HuH-7 (cell line): ENCODE measurements at regions not wholly inside any gene's neighbourhood (a gene's known extent, or its start where the extent isn't known, plus 50 kb on each side); places are given as distances from the start of the nearest gene placed in this dataset.

Source experiments
- DNase-seq: peaks from one replicate; pipeline ENCODE4 v3.0.0; 2011; ENCODE audit warnings: low spot score

- no peak for DNase-seq
These were observed 220.6 kb upstream of the RGS6 start for GRCh38 chr14:71711619-71712018.

GRCh38 chr14:71712478-71712877 is 219.8 kb upstream of the RGS6 start:
- no peak for DNase-seq

DNA sequence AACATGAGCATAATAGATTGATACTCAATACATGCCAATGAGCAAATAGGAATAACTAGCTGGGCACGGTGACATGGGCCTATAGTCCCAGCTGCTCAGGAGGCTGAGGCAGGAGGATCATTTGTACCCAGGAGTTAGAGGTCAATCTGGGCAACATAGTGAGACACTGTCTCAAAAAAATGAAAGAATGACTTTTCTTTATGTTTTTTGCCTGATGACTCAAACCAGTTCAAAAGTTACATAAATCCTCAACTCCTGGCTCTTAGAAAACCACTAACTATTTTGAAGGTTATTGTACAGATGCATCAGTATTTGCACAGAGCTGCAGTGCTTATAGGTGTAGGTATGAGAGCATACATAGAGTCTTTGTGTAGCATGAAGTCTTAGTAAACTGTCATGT is 219.2 kb upstream of the RGS6 start:
- DNase-seq: no peak

DNA sequence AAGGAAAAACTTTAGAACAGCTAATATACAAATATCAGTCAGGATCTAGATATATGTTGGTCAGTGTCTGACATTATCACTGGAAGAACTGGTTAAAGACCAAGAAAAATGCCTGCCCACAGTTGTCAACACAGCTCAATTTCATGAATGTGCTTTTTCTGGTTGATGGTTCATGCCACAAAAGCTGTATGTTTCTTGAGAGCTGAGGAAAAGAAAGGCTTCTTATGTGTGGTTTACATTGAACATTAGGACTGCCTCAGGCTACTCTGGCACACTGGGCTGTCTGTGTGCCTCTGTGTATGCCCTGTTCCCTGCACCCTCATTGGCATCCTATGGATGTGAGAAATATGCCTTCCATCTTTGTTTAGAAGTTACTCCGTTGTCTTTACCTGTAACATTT is 218.8 kb upstream of the RGS6 start:
- no peak for DNase-seq

DNA sequence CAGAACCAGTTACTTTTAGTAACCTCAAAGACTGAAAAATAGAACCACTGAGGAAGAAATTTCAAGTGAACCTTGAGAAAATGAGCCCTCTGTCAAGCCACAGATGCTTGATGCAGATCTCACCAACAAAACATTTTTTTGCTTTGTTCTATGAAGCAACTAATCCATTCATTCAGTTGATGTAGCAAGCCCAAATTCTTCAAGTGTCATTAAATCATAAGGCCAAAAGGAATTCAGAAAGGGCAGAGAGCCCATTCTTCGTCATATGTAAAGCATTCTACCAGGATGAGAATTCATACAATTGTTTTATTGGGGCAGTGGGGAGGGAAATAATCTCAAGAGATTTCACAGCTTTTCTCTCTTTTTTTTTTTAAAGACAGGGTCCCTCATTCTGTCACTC is 218.0 kb upstream of the RGS6 start:
- no peak for DNase-seq

GRCh38 chr14:71716041-71716772 is 216.0 kb upstream of the RGS6 start:
- no peak for DNase-seq

- peak; percentile 51 for DNase-seq
These were observed 211.1 kb upstream of the RGS6 start for GRCh38 chr14:71720978-71721624.

- no peak for DNase-seq
These were observed 210.4 kb upstream of the RGS6 start for GRCh38 chr14:71721791-71722190.

DNA sequence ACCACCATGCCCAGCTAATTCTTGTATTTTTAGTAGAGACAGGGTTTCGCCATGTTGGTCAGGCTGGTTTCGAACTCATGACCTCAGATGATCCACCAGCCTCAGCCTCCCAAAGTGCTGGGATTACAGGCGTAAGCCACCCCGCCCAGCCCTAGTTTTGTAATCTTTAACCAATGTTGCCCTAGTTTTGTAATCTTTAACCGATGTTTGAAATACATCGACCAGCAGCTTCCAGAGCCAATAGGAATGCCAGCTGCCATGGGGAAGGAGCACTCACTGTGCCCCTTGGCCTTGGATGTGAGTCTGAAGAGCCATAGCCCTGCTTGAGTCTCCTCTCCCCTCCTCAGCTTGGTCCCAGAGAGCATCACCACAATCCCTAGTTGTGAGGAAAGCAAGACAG is 209.3 kb upstream of the RGS6 start:
- DNase-seq: no peak

GRCh38 chr14:71725922-71726579 is 206.2 kb upstream of the RGS6 start:
- DNase-seq: no peak

DNA sequence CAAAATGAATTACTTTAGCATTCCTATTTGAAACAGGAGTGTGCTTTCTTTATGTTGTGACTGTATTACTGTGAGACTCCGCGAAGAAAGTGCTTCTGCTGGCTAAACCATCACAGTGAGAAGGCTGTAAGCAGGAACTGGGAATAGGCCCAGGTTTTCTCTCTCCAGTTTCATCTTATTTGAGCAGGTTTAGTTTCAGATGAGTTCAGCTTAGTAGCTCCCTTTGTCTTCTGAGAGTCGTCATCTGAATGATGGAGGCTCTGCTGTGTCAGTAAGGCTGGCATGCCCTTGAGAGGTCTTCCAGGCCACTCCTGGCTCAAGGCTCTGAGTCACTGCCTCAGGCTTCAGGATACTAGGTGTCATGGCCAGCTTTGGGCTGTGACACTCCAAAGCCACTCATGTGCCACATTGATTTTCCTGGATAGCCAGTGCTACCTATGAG is 205.6 kb upstream of the RGS6 start:
- DNase-seq: no peak

- no peak for DNase-seq
These were observed 203.8 kb upstream of the RGS6 start for GRCh38 chr14:71728386-71728785.

DNA sequence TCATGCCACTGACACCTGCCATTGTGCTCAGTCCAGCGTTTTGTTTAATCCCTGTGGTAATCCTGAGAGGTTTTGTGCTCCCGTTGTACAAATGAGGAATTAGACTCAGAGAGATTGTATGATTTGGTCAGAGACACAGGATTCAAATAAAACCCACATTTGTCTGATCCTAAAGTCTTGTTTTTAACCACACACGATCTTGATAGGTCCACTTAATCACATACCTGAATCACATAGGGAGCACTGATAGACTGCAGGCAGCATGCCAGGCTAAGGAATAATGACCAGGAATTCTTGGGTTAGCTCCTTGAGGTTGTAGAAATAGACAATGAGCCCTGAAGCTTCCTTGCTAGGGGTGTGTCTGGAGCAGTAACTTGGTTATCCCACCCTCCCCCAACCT is 202.6 kb upstream of the RGS6 start:
- DNase-seq: no peak

- DNase-seq: no peak
These were observed 201.8 kb upstream of the RGS6 start for GRCh38 chr14:71730471-71730870.

GRCh38 chr14:71731096-71731495 is 201.1 kb upstream of the RGS6 start:
- DNase-seq: no peak

- DNase-seq: no peak
These were observed 198.9 kb upstream of the RGS6 start for GRCh38 chr14:71733210-71733883.

DNA sequence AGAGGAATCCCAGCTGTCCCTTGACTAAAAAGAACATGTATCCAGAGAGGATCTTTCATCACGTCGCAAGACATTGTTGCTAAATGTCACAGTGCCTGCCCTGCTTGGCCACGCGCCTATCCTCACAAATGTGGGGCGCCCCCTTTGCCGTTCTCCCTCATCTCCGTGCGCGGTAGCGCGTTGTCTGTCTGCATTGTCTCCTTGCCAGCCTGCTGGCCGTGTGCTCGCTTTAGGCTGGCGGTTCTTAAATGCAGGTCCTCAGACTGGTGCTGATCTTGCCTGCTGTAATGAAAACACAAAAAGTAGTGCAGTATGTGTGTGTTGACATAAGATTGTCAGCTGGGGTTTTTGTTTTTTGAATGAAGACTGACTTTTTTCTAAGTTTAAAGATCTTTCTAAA is 198.2 kb upstream of the RGS6 start:
- DNase-seq: no peak

DNA sequence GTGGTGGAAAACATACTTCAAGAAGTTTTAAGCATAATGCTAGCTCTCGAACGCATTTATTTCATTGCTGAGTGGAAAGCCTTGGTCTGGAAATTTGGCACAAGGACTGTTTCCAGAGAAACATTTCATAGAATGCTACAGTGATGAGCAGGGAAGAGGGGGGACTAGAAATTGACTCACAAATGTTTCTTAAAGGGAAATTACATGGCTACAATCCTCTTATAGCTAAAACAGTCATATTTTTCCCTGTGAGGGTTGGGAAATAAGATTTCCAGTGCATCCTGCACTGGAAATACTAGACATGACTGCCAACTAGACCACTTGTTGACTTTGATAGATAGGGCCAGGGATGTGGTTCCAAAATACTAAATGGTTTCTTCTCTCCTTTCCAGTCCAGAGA is 197.3 kb upstream of the RGS6 start:
- DNase-seq: no peak

- no peak for DNase-seq
These were observed 194.5 kb upstream of the RGS6 start for GRCh38 chr14:71737760-71738159.

DNA sequence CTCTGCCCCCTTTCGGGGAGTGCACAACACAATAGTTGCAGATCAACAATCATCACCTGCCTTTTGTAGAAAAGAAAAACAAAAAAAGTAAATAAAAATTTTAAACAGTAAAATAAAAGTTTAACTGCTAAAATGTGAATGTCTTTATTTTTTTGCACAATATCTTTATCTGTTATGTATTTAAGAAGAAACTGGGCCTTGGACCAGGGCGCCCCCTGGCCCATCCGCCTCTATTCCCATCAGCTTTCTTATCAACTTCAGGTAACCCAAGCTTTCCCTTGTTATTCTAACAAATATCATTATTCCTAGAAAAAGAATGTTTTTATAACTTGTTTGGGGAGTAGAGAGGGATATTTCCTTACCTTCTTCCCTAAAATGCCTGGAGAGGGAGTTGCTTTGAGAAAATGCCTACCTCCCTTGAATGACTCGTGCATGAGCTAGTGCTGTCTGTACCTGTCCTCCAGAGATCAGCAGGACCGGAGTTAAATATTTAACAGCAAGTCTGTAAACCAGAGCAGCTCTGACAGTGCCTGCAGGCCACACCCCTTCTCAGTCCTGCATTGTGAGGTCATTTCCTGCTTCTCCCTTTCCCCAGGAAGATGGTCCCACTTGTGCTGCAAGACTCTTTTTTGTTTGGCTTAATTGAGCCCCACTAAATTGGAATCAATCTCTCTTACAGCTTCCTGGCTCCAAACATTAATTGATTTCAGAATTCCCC is 192.8 kb upstream of the RGS6 start:
- DNase-seq: peak; percentile 36

DNA sequence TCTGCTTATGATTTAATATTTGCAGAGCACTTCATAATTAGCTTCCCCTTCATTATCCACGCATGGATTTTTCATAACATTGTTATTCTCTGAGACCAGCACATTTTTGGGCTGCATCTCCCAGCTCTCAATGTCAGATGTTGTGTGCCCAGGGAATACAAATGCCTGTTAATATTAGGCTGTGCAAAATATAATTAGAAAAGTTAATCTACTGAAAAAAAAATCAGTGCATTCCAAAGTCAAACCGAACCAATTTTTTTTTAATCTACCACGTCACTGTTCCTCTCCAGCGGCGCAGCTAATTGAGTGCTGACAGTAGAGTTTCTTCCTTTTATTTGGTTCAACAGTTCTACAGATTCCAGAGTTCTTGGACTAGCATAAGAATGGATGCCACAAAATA is 191.0 kb upstream of the RGS6 start:
- no peak for DNase-seq

- no peak for DNase-seq
These were observed 189.7 kb upstream of the RGS6 start for GRCh38 chr14:71742485-71742884.
